GM23338 (cell line): ENCODE measurements at regions not wholly inside any gene's neighbourhood (a gene's known extent, or its start where the extent isn't known, plus 50 kb on each side); places are given as distances from the start of the nearest gene placed in this dataset.

Source experiments
- ATAC-seq: fragments of 200-7000 bp; cut with Tn5 transposase; 3 replicates; pipeline ENCODE4 v1.9.1; 2020
- DNase-seq: peaks from one replicate; pipeline ENCODE4 v3.0.0-alpha.2; 2015; ENCODE audit warnings: low spot score
- H2AFZ ChIP-seq: fragments of 200-600 bp; sonication (generic); 2 replicates; pipeline ENCODE4 v1.8.0; 2016; ENCODE audit warnings: antibody characterized with exemption, mild to moderate bottlenecking, moderate library complexity
- H3F3A ChIP-seq: fragments of 200-600 bp; sonication (generic); replicated peaks from 2 replicates; pipeline ENCODE4 v1.8.0; 2017; ENCODE audit warnings: antibody characterized with exemption, mixed run types, low read depth
- H3K27ac ChIP-seq: fragments of 200-600 bp; sonication (generic); 2 replicates; pipeline ENCODE4 v1.6.1; 2016; ENCODE audit warnings: low read depth
- H3K27me3 ChIP-seq: fragments of 200-600 bp; sonication (generic); 2 replicates; pipeline ENCODE4 v1.8.0; 2016; ENCODE audit warnings: mild to moderate bottlenecking, mixed run types, moderate library complexity; ENCODE audit not compliant: insufficient read depth
- H3K36me3 ChIP-seq: fragments of 200-600 bp; sonication (generic); 2 replicates; pipeline ENCODE4 v1.8.0; 2016; ENCODE audit warnings: mild to moderate bottlenecking; ENCODE audit not compliant: insufficient read depth
- H3K4me1 ChIP-seq: fragments of 200-600 bp; sonication (generic); 2 replicates; pipeline ENCODE4 v1.8.0; 2016; ENCODE audit warnings: mild to moderate bottlenecking, moderate library complexity; ENCODE audit not compliant: insufficient read depth
- H3K4me2 ChIP-seq: fragments of 200-600 bp; sonication (generic); 2 replicates; pipeline ENCODE4 v1.7.1; 2017; ENCODE audit warnings: mixed run types
- H3K4me3 ChIP-seq: fragments of 200-600 bp; sonication (generic); 2 replicates; pipeline ENCODE4 v1.6.1; 2016; ENCODE audit warnings: mixed run types
- H3K79me2 ChIP-seq: fragments of 200-600 bp; sonication (generic); replicated peaks from 2 replicates; pipeline ENCODE4 v1.8.0; 2017; ENCODE audit warnings: mild to moderate bottlenecking; ENCODE audit not compliant: insufficient read depth
- H3K9me2 ChIP-seq: fragments of 200-600 bp; sonication (generic); 2 replicates; pipeline ENCODE4 v1.8.0; 2017; ENCODE audit not compliant: insufficient read depth
- H4K20me1 ChIP-seq: fragments of 200-600 bp; sonication (generic); replicated peaks from 2 replicates; pipeline ENCODE4 v1.8.0; 2017; ENCODE audit warnings: mild to moderate bottlenecking; ENCODE audit not compliant: insufficient read depth
- H3K27ac Mint-ChIP-seq: 2 replicates; pipeline ENCODE4 v1.8.0; 2020; ENCODE audit warnings: inconsistent platforms, mild to moderate bottlenecking, moderate library complexity, mixed read lengths
- H3K27me3 Mint-ChIP-seq: 3 replicates; pipeline ENCODE4 v1.8.0; 2022; ENCODE audit warnings: low read depth, mild to moderate bottlenecking, moderate library complexity, mixed read lengths, inconsistent platforms; ENCODE audit not compliant: insufficient read depth, poor library complexity
- H3K36me3 Mint-ChIP-seq: 3 replicates; pipeline ENCODE4 v1.8.0; 2021; ENCODE audit warnings: low read depth, mild to moderate bottlenecking, inconsistent platforms, moderate library complexity, mixed read lengths
- H3K4me1 Mint-ChIP-seq: 3 replicates; pipeline ENCODE4 v1.8.0; 2020; ENCODE audit warnings: mild to moderate bottlenecking, inconsistent platforms, mixed read lengths
- H3K4me3 Mint-ChIP-seq: 3 replicates; pipeline ENCODE4 v1.8.0; 2021; ENCODE audit warnings: moderate library complexity, mild to moderate bottlenecking, inconsistent platforms, mixed read lengths
- H3K9me3 Mint-ChIP-seq: 3 replicates; pipeline ENCODE4 v1.8.0; 2020; ENCODE audit warnings: moderate library complexity, mild to moderate bottlenecking, inconsistent platforms, mixed read lengths
- CREB1 ChIP-seq: fragments of 250-450 bp; sonication (Bioruptor Pico); IDR thresholded peaks from 2 replicates; pipeline ENCODE4 v1.5.0; 2020; ENCODE audit warnings: low read depth, mild to moderate bottlenecking, moderate library complexity
- EZH2 ChIP-seq: fragments of 200-600 bp; sonication (generic); IDR thresholded peaks from one replicate; pipeline ENCODE4 v1.8.0; 2017; ENCODE audit warnings: antibody characterized with exemption, mild to moderate bottlenecking, low read depth; ENCODE audit not compliant: unreplicated experiment
- EZH2phosphoT487 ChIP-seq: fragments of 200-600 bp; sonication (generic); IDR thresholded peaks from one replicate; pipeline ENCODE4 v1.8.1; 2018; ENCODE audit warnings: antibody characterized with exemption; ENCODE audit not compliant: unreplicated experiment
- JUNB ChIP-seq: IDR thresholded peaks from one replicate; pipeline ENCODE4 v1.6.1; 2016; ENCODE audit warnings: antibody characterized with exemption; ENCODE audit not compliant: unreplicated experiment
- NANOG ChIP-seq: IDR thresholded peaks from 2 replicates; pipeline ENCODE4 v1.6.1; 2016; ENCODE audit warnings: antibody characterized with exemption, borderline replicate concordance
- POLR2AphosphoS5 ChIP-seq: IDR thresholded peaks from 2 replicates; pipeline ENCODE4 v1.6.1; 2016; ENCODE audit warnings: antibody characterized with exemption, low read depth
- STAT1 ChIP-seq: IDR thresholded peaks from one replicate; pipeline ENCODE4 v1.6.1; 2016; ENCODE audit warnings: antibody characterized with exemption; ENCODE audit not compliant: unreplicated experiment
- ZNF114 ChIP-seq: fragments of 250-450 bp; sonication (Bioruptor Pico); IDR thresholded peaks from 2 replicates; pipeline ENCODE4 v1.5.0; 2020; ENCODE audit warnings: mild to moderate bottlenecking, moderate library complexity
- ZNF331 ChIP-seq: fragments of 250-450 bp; sonication (Bioruptor Pico); IDR thresholded peaks from 2 replicates; pipeline ENCODE4 v1.5.0; 2020; ENCODE audit warnings: low read depth, mild to moderate bottlenecking, moderate library complexity
- TF ChIP-seq, protein P1 (sequence below), 2 experiments: fragments of 200-600 bp in 1 of 2; sonication (generic) in 1 of 2; conservative IDR thresholded peaks; 2 replicates each; pipeline versions ENCODE4 v1.5.1 to v1.6.1; 2016 to 2017; ENCODE audit warnings: antibody characterized with exemption in 2 of 2, low read depth in 2 of 2, mild to moderate bottlenecking in 2 of 2, moderate library complexity in 1 of 2
- TF ChIP-seq, protein P2 (sequence below): IDR thresholded peaks from 2 replicates; pipeline ENCODE4 v1.6.1; 2016; ENCODE audit warnings: antibody characterized with exemption
- TF ChIP-seq, protein P3 (sequence below): fragments of 250-450 bp; sonication (Bioruptor Pico); IDR thresholded peaks from 2 replicates; pipeline ENCODE4 v1.5.0; 2020; ENCODE audit warnings: mild to moderate bottlenecking, moderate library complexity
- TF ChIP-seq, protein P4 (sequence below): IDR thresholded peaks from one replicate; pipeline ENCODE4 v1.6.1; 2018; ENCODE audit warnings: antibody characterized with exemption; ENCODE audit not compliant: unreplicated experiment

DNA sequence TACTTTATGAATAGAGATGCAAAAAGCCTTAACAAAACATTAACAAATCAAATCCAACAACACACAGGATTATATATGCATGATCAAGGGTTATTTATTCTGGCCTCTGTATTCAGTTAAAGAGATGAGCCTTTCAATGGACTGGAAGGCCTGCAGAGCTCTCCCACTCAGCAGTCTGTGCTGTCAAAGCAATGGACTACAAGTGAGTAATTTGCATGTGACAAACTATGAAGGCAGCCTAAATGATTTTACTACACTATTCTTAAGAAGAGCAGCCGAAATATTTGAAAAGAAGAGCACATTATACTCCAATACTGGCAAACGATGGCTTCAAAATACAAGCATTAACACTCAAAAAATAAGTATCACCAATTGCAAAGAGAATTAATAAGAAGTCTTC, 250.4 kb upstream of the HSFY2 start:
- DNase-seq (no peak), ATAC-seq (peak; percentile 71)
- TF ChIP-seq EZH2phosphoT487 (no peak), ZNF114 (CRISPR knock-in tag) (no peak), STAT1 (no peak), POLR2AphosphoS5 (no peak), JUNB (no peak), NANOG (no peak), EZH2 (no peak), CREB1 (CRISPR knock-in tag) (no peak), ZNF331 (CRISPR knock-in tag) (no peak)
- TF ChIP-seq, protein P1, sequence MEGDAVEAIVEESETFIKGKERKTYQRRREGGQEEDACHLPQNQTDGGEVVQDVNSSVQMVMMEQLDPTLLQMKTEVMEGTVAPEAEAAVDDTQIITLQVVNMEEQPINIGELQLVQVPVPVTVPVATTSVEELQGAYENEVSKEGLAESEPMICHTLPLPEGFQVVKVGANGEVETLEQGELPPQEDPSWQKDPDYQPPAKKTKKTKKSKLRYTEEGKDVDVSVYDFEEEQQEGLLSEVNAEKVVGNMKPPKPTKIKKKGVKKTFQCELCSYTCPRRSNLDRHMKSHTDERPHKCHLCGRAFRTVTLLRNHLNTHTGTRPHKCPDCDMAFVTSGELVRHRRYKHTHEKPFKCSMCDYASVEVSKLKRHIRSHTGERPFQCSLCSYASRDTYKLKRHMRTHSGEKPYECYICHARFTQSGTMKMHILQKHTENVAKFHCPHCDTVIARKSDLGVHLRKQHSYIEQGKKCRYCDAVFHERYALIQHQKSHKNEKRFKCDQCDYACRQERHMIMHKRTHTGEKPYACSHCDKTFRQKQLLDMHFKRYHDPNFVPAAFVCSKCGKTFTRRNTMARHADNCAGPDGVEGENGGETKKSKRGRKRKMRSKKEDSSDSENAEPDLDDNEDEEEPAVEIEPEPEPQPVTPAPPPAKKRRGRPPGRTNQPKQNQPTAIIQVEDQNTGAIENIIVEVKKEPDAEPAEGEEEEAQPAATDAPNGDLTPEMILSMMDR (conservative IDR thresholded peaks at IDR 0.05; ENCODE audit: low read depth in 2 of 2): no peak
- TF ChIP-seq, protein P2, sequence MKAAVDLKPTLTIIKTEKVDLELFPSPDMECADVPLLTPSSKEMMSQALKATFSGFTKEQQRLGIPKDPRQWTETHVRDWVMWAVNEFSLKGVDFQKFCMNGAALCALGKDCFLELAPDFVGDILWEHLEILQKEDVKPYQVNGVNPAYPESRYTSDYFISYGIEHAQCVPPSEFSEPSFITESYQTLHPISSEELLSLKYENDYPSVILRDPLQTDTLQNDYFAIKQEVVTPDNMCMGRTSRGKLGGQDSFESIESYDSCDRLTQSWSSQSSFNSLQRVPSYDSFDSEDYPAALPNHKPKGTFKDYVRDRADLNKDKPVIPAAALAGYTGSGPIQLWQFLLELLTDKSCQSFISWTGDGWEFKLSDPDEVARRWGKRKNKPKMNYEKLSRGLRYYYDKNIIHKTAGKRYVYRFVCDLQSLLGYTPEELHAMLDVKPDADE: no peak
- TF ChIP-seq, protein P3, sequence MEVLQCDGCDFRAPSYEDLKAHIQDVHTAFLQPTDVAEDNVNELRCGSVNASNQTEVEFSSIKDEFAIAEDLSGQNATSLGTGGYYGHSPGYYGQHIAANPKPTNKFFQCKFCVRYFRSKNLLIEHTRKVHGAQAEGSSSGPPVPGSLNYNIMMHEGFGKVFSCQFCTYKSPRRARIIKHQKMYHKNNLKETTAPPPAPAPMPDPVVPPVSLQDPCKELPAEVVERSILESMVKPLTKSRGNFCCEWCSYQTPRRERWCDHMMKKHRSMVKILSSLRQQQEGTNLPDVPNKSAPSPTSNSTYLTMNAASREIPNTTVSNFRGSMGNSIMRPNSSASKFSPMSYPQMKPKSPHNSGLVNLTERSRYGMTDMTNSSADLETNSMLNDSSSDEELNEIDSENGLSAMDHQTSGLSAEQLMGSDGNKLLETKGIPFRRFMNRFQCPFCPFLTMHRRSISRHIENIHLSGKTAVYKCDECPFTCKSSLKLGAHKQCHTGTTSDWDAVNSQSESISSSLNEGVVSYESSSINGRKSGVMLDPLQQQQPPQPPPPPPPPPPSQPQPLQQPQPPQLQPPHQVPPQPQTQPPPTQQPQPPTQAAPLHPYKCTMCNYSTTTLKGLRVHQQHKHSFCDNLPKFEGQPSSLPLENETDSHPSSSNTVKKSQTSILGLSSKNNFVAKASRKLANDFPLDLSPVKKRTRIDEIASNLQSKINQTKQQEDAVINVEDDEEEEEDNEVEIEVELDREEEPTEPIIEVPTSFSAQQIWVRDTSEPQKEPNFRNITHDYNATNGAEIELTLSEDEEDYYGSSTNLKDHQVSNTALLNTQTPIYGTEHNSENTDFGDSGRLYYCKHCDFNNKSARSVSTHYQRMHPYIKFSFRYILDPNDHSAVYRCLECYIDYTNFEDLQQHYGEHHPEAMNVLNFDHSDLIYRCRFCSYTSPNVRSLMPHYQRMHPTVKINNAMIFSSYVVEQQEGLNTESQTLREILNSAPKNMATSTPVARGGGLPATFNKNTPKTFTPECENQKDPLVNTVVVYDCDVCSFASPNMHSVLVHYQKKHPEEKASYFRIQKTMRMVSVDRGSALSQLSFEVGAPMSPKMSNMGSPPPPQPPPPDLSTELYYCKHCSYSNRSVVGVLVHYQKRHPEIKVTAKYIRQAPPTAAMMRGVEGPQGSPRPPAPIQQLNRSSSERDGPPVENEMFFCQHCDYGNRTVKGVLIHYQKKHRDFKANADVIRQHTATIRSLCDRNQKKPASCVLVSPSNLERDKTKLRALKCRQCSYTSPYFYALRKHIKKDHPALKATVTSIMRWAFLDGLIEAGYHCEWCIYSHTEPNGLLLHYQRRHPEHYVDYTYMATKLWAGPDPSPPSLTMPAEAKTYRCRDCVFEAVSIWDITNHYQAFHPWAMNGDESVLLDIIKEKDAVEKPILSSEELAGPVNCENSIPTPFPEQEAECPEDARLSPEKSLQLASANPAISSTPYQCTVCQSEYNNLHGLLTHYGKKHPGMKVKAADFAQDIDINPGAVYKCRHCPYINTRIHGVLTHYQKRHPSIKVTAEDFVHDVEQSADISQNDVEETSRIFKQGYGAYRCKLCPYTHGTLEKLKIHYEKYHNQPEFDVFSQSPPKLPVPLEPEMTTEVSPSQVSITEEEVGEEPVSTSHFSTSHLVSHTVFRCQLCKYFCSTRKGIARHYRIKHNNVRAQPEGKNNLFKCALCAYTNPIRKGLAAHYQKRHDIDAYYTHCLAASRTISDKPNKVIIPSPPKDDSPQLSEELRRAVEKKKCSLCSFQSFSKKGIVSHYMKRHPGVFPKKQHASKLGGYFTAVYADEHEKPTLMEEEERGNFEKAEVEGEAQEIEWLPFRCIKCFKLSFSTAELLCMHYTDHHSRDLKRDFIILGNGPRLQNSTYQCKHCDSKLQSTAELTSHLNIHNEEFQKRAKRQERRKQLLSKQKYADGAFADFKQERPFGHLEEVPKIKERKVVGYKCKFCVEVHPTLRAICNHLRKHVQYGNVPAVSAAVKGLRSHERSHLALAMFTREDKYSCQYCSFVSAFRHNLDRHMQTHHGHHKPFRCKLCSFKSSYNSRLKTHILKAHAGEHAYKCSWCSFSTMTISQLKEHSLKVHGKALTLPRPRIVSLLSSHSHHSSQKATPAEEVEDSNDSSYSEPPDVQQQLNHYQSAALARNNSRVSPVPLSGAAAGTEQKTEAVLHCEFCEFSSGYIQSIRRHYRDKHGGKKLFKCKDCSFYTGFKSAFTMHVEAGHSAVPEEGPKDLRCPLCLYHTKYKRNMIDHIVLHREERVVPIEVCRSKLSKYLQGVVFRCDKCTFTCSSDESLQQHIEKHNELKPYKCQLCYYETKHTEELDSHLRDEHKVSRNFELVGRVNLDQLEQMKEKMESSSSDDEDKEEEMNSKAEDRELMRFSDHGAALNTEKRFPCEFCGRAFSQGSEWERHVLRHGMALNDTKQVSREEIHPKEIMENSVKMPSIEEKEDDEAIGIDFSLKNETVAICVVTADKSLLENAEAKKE: no peak
- TF ChIP-seq, protein P4, sequence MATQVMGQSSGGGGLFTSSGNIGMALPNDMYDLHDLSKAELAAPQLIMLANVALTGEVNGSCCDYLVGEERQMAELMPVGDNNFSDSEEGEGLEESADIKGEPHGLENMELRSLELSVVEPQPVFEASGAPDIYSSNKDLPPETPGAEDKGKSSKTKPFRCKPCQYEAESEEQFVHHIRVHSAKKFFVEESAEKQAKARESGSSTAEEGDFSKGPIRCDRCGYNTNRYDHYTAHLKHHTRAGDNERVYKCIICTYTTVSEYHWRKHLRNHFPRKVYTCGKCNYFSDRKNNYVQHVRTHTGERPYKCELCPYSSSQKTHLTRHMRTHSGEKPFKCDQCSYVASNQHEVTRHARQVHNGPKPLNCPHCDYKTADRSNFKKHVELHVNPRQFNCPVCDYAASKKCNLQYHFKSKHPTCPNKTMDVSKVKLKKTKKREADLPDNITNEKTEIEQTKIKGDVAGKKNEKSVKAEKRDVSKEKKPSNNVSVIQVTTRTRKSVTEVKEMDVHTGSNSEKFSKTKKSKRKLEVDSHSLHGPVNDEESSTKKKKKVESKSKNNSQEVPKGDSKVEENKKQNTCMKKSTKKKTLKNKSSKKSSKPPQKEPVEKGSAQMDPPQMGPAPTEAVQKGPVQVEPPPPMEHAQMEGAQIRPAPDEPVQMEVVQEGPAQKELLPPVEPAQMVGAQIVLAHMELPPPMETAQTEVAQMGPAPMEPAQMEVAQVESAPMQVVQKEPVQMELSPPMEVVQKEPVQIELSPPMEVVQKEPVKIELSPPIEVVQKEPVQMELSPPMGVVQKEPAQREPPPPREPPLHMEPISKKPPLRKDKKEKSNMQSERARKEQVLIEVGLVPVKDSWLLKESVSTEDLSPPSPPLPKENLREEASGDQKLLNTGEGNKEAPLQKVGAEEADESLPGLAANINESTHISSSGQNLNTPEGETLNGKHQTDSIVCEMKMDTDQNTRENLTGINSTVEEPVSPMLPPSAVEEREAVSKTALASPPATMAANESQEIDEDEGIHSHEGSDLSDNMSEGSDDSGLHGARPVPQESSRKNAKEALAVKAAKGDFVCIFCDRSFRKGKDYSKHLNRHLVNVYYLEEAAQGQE: no peak
- Mint-ChIP-seq H3K4me1 (peaks cover 21% of the 10 kb centered on the region), H3K4me3 (no peak overlapping the region; the same call in 2 of the 3 replicates), H3K36me3 (peaks cover 15% of the 10 kb centered on the region; the same call in 2 of the 3 replicates), H3K9me3 (peaks cover 3% of the 10 kb centered on the region; the same call in 1 of the 3 replicates), H3K27ac (peak overlapping the region; percentile 84), H3K27me3 (peaks cover 2% of the 10 kb centered on the region)
- H4K20me1 ChIP-seq: no peaks in the 10 kb centered on the region
- peak overlapping the region; percentile 19 for H3K4me3 ChIP-seq
- H3K9me2 ChIP-seq: no peaks in the 10 kb centered on the region
- peaks cover 55% of the 10 kb centered on the region for H3K79me2 ChIP-seq
- no peaks in the 10 kb centered on the region for H3K36me3 ChIP-seq
- no peaks in the 10 kb centered on the region for H3K27me3 ChIP-seq
- H3K4me1 ChIP-seq: peaks cover 4% of the 10 kb centered on the region
- H2AFZ ChIP-seq: no peak overlapping the region
- H3K27ac ChIP-seq: peak overlapping the region; percentile 72; the same call in 1 of the 2 replicates
- H3K4me2 ChIP-seq: peak overlapping the region; percentile 65
- no peaks in the 10 kb centered on the region for H3F3A ChIP-seq
